ENCODE measurements at regions not wholly inside any gene's neighbourhood (a gene's known extent, or its start where the extent isn't known, plus 50 kb on each side); places are given as distances from the start of the nearest gene placed in this dataset.

DNA sequence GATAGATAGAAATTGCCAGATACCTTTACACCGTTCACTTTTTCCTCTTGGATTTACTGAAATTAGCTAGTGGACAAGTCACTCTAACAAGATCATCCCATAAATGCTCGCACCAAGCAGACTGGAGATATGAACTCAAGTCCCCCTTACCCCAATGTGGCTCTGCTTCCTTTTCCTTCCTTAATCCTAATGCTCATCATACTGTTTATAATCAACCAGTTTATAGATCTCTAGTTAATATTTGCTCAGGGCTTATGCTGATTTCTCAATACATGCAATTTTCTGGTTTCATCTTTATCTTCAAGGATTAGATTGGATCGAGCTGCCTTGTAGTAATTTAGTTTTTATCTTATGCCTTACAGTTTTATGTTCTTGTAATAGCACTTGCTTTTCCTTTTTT, 318.3 kb upstream of the KLHL29 start:
- TF ChIP-seq, protein P1, sequence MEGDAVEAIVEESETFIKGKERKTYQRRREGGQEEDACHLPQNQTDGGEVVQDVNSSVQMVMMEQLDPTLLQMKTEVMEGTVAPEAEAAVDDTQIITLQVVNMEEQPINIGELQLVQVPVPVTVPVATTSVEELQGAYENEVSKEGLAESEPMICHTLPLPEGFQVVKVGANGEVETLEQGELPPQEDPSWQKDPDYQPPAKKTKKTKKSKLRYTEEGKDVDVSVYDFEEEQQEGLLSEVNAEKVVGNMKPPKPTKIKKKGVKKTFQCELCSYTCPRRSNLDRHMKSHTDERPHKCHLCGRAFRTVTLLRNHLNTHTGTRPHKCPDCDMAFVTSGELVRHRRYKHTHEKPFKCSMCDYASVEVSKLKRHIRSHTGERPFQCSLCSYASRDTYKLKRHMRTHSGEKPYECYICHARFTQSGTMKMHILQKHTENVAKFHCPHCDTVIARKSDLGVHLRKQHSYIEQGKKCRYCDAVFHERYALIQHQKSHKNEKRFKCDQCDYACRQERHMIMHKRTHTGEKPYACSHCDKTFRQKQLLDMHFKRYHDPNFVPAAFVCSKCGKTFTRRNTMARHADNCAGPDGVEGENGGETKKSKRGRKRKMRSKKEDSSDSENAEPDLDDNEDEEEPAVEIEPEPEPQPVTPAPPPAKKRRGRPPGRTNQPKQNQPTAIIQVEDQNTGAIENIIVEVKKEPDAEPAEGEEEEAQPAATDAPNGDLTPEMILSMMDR (IDR thresholded peaks at IDR 0.05 in 2 of 3, conservative IDR thresholded peaks at IDR 0.05 in 1 of 3; ENCODE audit: borderline replicate concordance in 1 of 3, insufficient read depth in 1 of 3, low read depth in 2 of 3, low read length in 2 of 3) = no peak
- no peak for TF ChIP-seq SRF (IDR thresholded peaks at IDR 0.05; ENCODE audit: low read depth)
- no peak for TF ChIP-seq POLR2A (IDR thresholded peaks at IDR 0.05; ENCODE audit: borderline replicate concordance, extremely low read depth, insufficient read depth, insufficient read length)
